Psoas muscle (tissue), 7 donors: ENCODE measurements at regions not wholly inside any gene's neighbourhood (a gene's known extent, or its start where the extent isn't known, plus 50 kb on each side); places are given as distances from the start of the nearest gene placed in this dataset.

Source experiments
- ATAC-seq, 4 donors: fragments of 200-7000 bp; cut with Tn5 transposase; one replicate each; pipeline ENCODE4 v1.9.1; 2020; ENCODE audit warnings: moderate library complexity in 3 of 4, mild to moderate bottlenecking in 2 of 4
- DNase-seq, 2 donors: peaks; one replicate each; pipeline ENCODE4 v3.0.0-alpha.2; 2020
- H3K27ac ChIP-seq: fragments of 200-600 bp; one replicate; pipeline ENCODE4 v1.8.0; 2022
- H3K27me3 ChIP-seq, 3 donors: fragments of 200-600 bp in 1 of 3; one replicate each; pipeline versions ENCODE4 v1.6.1 to v1.8.0; 2013 to 2022; ENCODE audit warnings: low read length in 2 of 3, mild to moderate bottlenecking in 2 of 3, moderate library complexity in 1 of 3; ENCODE audit not compliant: insufficient read depth in 3 of 3
- H3K36me3 ChIP-seq, 2 donors: fragments of 200-600 bp in 1 of 2; one replicate each; pipeline versions ENCODE4 v1.6.1 to v1.8.0; 2013 to 2022; ENCODE audit warnings: low read depth in 1 of 2, mild to moderate bottlenecking in 1 of 2, moderate library complexity in 1 of 2; ENCODE audit not compliant: insufficient read depth in 1 of 2
- H3K4me1 ChIP-seq: fragments of 200-600 bp; one replicate; pipeline ENCODE4 v1.8.0; 2022
- H3K4me3 ChIP-seq: fragments of 200-600 bp; one replicate; pipeline ENCODE4 v1.8.0; 2022; ENCODE audit warnings: mild to moderate bottlenecking
- H3K9me3 ChIP-seq: fragments of 200-600 bp; one replicate; pipeline ENCODE4 v1.8.0; 2022
- WGBS, 3 donors: extraction: QIAGEN DNeasy Blood & Tissue Kit; methylation state at CpG; one replicate each; pipeline versions ENCODE4 v1.1.6 to v1.1.7; 2013; 5-methylcytosine and 5-hydroxymethylcytosine counted together
- intact Hi-C, 2 donors: fragments of 100-400 bp; cut with DNase I; formaldehyde crosslinking; loops; one replicate each; pipeline versions ENCODE4 v1.11.0 to v1.14.2; 2022
- TF ChIP-seq, protein P1 (sequence below): fragments of 200-600 bp; IDR thresholded peaks from one replicate; pipeline ENCODE4 v1.8.0; 2022; ENCODE audit warnings: antibody characterized with exemption
- donor health status: healthy with polysubstance abuse.
- donor health status: DM: no; HTN: no; CAD: no; lungs with moderate emphysema.
- donor health status: Bipolar disorder and iron deficiency.
- donor health status: healthy.
- donor health status: DM: yes; HTN: yes; CAD: no.
- donor health status: DM: no; HTN: no; CAD: no.
- donor health status: DM: yes; HTN: yes; CAD: no.

DNA sequence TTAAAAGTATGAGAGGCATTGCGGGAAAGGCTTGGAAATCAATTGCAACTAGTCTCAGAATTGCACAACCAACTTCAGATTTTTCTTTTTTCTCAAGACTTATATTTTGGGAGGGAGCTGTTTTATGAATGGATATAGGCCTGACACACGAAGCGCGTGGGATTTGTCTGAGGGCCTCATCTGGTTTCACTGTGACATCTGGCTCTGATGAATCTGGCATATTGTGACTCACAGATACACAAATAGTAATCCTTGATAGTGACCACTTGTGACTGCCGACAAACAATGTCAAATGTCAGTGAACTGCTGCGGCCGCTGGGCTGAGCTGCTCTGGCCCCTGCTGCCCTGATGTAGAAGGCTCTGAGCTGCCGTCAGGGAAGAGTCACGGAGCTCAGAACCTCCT lies 655.1 kb downstream of the INHBA start:
- TF ChIP-seq, protein P1, sequence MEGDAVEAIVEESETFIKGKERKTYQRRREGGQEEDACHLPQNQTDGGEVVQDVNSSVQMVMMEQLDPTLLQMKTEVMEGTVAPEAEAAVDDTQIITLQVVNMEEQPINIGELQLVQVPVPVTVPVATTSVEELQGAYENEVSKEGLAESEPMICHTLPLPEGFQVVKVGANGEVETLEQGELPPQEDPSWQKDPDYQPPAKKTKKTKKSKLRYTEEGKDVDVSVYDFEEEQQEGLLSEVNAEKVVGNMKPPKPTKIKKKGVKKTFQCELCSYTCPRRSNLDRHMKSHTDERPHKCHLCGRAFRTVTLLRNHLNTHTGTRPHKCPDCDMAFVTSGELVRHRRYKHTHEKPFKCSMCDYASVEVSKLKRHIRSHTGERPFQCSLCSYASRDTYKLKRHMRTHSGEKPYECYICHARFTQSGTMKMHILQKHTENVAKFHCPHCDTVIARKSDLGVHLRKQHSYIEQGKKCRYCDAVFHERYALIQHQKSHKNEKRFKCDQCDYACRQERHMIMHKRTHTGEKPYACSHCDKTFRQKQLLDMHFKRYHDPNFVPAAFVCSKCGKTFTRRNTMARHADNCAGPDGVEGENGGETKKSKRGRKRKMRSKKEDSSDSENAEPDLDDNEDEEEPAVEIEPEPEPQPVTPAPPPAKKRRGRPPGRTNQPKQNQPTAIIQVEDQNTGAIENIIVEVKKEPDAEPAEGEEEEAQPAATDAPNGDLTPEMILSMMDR, result no peak
- WGBS, 3 donors, result 43 to 56% (median 48%) methylated on average over 9 of the region's 9 CpGs
- Histone ChIP-seq H3K36me3 (no peaks in the 10 kb centered on the region), H3K9me3 (no peaks in the 10 kb centered on the region), H3K27ac (peak overlapping the region; percentile 14), H3K4me1 (no peaks in the 10 kb centered on the region), H3K27me3 (no peaks in the 10 kb centered on the region), H3K4me3 (no peak overlapping the region)
- ATAC-seq (peak; percentile 70 to 88 (median 77)), DNase-seq (peak in 1 of 2 donors; percentile 28)
- intact Hi-C loops, result no loop called here

- no peak for DNase-seq
- TF ChIP-seq, protein P1, result no peak
- peak overlapping the region; percentile 14 for H3K27ac ChIP-seq
- no peaks in the 10 kb centered on the region for H3K27me3 ChIP-seq
- no peak for ATAC-seq
- no peak overlapping the region for H3K4me3 ChIP-seq
- no peaks in the 10 kb centered on the region for H3K9me3 ChIP-seq
- intact Hi-C loops, result no loop called here
- 30 to 47% (median 40%) methylated on average over 5 of the region's 5 CpGs for WGBS, 3 donors
- no peaks in the 10 kb centered on the region for H3K36me3 ChIP-seq
- no peaks in the 10 kb centered on the region for H3K4me1 ChIP-seq
These were observed 655.7 kb downstream of the INHBA start for GRCh38 chr7:41047211-41047610.

GRCh38 chr7:41046776-41047175 lies 656.1 kb downstream of the INHBA start:
- H3K27ac ChIP-seq, result no peak overlapping the region
- H3K4me1 ChIP-seq, result no peaks in the 10 kb centered on the region
- 33 to 46% (median 37%) methylated on average over 4 of the region's 4 CpGs for WGBS, 3 donors
- no peak overlapping the region for H3K4me3 ChIP-seq
- no peaks in the 10 kb centered on the region for H3K36me3 ChIP-seq
- TF ChIP-seq, protein P1, result no peak
- no peaks in the 10 kb centered on the region for H3K9me3 ChIP-seq
- peak in 1 of 4 donors; percentile 15 for ATAC-seq
- intact Hi-C loops, result no loop called here
- H3K27me3 ChIP-seq, result no peaks in the 10 kb centered on the region
- DNase-seq, result no peak

DNA sequence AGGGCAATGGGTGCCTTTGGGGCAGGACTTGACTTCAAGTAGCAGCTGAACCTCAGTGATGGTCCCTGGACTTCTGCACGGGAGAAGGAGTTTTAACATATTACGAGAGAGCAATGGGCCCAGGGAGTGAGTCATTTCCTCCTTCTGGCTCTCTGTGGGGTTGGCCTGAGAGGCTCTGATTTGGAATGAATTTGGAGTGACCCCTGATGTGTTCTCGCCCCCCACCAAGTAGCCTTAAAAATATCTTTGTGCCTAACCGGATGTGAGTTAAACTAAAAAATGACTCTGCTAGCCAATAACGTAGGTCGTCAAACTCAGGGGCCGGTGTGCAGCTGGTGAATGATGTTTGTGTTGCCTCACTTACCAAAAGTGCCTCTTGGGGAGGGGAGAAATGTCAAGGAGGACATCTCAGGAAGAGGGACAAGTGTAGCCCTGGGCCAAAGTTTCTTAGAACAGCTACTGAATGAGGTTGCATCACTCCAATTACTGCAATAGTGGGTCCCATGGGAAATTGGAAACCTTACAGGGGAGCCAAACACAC lies 656.6 kb downstream of the INHBA start:
- Histone ChIP-seq H3K36me3 (no peaks in the 10 kb centered on the region), H3K27ac (no peak overlapping the region), H3K27me3 (no peaks in the 10 kb centered on the region), H3K4me1 (no peaks in the 10 kb centered on the region), H3K9me3 (no peaks in the 10 kb centered on the region), H3K4me3 (no peak overlapping the region)
- intact Hi-C loops, result no loop called here
- WGBS, 3 donors, result 62 to 68% (median 64%) methylated on average over 7 of the region's 7 CpGs
- DNase-seq (peak in 1 of 2 donors; percentile 35), ATAC-seq (peak; percentile 27 to 76 (median 52))
- TF ChIP-seq, protein P1, result no peak

- no peak for ATAC-seq
These were observed 657.2 kb downstream of the INHBA start for GRCh38 chr7:41045556-41046123.

More at GRCh38 chr7:41045556-41046123, 657.2 kb downstream of the INHBA start:
- Histone ChIP-seq H3K9me3 (no peaks in the 10 kb centered on the region), H3K27ac (no peak overlapping the region), H3K4me1 (no peaks in the 10 kb centered on the region), H3K27me3 (no peaks in the 10 kb centered on the region), H3K4me3 (no peak overlapping the region), H3K36me3 (no peaks in the 10 kb centered on the region)
- DNase-seq, result no peak
- intact Hi-C loops, result no loop called here
- WGBS, 3 donors, result 87 to 93% (median 90%) methylated on average over 3 of the region's 3 CpGs
- TF ChIP-seq, protein P1, result no peak
